NCI-H526 (cell line): ENCODE measurements at regions not wholly inside any gene's neighbourhood (a gene's known extent, or its start where the extent isn't known, plus 50 kb on each side); places are given as distances from the start of the nearest gene placed in this dataset.

Experiments used
- DNase-seq, 2 experiments: peaks; one replicate each; lab custom pipeline; 2025; lab: John Stamatoyannopoulos, UW

DNA sequence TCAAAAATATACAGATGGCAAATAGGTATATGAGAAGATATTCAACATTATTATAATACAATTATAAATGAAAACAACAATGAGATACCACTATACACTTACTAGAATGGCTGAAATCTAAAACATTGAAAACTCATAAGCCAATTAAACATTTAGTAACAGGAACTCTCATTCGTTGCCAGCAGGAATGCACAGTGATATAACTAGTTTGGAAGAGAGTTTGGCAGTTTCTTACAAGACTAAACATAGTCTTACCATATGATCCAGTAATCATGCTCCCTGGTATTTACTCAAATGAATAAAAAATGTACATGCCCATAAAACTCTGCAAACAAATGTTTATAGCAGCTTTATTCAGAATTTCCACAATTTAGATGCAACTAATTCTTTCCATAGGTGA lies 476.2 kb upstream of the COBL start:
- DNase-seq: no peak

GRCh38 chr7:51789489-51789888 lies 472.9 kb upstream of the COBL start:
- peak in 1 of 2 experiments; percentile 13 for DNase-seq

DNA sequence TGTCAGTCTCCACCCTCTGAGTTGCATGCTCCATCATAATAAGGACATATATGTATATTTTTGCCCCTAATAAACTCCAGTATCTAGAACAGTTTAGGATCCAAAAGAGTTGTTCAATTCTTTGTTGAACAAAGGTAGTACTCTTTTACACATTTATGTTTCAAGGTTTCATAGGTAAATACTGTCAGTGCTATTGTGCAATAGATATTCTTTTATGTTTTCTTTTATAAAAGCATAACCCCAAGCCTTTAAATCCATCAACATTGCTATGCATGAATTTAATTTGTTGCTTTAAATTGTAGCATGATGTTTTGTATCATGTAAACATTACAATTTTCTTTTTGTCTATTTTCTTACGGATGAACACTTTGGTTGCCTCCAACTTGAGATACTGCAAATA lies 469.7 kb upstream of the COBL start:
- no peak for DNase-seq

DNA sequence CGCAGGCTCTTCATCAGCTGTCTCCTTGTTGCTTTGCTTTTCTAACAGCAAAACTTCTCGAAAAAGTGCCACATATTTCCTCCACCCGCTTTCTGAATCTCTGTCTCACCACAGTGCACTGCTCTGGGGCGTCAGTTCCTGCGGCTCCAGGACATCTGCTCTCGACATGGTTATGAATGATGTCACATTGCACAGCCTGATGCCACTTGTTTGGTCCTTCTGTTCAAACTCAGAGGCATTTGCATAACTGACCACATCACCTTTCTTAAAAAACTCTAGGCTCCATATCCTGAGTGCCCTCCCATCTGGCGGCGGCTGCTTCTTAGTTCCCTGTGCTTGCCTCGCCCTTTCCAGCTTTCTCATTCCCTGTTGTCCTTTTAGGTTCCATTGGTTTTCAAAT lies 469.3 kb upstream of the COBL start:
- no peak for DNase-seq

DNA sequence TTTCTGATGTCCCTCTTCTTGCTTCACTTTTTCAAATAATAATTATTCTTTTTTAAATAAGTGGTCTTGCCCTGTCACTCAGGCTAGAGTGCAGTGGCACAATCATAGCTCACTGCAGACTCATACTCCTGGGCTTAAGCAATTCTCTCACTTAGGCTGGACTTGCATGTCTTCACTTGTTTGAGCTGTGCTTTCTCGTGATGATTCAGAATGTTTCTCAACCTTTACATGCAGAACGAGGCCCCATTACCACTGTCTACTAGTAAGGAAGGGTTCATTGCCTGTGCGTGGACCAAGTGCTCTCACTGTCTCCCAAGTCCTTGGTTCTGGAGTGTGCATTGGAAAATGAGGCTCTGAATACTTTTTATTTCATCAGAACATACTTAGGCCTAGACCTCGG lies 468.6 kb upstream of the COBL start:
- DNase-seq: no peak

DNA sequence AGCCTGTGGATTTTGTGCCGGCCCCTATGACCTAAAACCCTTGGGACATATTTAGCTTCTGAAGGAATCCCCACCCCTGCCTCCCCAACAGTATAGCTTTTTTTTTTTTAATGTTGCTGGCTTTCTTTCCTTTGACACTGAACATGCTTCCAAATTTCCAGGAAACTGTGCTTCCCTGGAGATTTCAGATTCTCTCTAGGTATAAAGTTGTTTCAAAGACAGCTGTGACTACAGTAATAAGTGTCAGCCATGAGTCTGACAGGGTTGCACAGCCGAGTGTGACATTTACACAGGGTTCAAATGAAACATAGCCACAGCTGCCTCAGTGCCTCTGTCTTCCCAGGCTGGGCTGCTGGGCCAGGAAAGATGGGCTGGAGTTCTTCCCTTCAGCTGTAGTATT lies 466.6 kb upstream of the COBL start:
- no peak for DNase-seq

DNA sequence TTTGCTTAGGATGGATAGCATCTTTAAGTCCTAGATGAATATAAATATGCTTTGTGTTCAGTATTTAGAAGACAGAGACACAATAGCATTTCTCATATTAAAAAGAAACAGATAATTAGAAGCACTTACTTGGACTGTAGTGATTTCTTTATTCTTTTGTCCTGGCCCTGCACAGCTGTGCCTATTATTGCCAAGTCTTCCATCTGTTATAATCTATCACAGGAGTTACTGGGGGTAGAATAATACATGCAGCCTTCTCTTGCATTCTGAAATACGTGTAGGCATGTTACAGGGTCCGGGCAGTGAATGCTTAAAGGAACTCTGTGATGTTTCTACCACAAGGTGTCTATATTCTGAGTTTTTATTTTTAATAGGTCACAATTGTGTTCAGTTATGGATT lies 461.5 kb upstream of the COBL start:
- DNase-seq: no peak

DNA sequence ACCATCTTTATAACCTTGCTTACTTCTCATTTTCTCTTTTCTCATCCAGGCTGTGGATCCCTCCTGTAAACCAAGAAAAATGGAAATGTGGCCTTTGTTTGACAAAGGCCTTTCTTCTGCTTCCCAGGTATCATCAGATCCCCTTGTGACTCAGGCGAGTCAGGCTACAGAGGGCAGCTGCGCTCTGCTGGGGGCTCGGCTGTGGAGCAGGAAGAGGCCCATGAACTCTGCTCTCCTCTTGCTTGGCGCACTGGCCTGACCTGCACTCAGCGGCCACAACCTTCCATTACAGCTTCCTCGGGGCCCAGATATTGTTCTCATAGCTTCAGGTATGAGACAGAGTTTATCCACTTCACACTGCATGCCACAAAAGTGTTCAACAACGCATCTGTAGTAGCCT lies 457.6 kb upstream of the COBL start:
- DNase-seq: no peak

DNA sequence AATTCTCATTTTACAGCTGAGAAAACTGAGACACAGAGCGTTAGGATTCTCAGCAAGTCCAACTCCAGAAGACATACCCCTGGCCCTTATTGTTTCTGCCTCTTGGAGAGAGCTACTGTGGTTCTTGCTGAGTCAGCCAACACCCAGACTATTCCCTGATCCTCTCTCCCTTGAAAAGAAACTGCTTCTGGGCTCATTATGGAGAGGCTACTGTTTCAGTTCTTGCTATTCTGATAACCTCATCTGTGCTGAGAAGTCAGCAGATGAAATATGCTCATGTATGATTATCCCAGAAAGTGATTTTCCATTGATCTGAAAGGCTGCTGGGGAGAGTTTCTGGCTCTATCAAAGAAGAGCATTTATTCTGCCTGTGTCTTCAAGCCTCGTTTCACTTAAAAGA lies 455.6 kb upstream of the COBL start:
- DNase-seq: no peak

DNA sequence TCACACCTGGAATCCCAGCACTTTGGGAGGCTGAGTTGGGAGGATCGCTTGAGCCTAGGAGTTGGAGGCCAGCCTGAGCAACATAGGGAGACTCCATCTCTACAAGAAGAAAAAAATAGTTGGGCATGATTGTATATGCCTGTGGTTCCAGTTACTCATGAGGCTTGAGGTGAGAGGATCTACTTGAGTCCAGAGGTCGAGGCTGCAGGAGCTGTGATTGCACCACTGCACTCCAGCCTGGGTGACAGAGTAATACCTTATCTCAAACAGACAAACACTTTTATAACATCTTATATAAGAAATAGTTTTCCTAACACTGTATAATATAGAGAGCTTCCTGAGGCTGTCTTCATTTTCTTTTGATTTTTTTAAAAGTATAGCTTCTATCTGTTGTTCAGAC lies 448.4 kb upstream of the COBL start:
- no peak for DNase-seq

DNA sequence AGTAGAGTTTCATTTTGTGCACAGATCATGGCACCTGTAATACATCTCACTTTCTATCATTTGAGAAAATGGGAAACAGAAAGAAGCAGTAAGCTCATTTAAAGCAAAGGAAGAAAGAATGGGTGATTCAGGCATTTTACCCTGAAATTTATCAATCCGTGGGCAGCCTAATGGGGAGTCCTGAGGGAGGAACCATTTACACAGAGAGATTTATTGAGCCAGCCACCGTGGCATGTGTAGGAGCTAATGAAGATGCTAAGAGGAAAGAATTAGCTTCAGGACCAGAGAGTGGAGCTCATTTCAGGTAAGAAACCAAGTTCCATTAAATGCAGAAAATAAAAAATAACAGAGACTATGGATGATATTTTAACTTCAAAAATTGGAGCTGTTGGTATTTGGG lies 443.4 kb upstream of the COBL start:
- no peak for DNase-seq

DNA sequence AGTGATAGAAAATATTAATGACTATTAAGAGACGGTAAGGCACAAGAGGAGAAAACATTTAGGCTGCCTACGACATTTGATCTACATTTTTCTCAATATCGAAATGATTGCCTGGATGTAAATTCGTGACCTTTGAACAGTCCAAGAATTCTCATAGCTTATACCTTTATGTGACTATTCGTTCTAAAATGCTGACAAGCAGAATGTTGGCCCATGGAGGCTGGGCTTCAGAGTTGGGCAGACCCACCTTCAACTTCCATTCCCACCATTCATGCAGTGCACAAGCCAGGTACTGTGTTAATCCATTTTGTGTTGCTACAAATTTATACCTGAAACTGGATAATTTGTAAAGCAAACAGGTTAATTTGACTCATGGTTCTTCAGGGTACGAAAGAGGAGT lies 441.4 kb upstream of the COBL start:
- no peak for DNase-seq

- DNase-seq: peak in 1 of 2 experiments; percentile 8
Observed at GRCh38 chr7:51732951-51733350, 416.3 kb upstream of the COBL start.

GRCh38 chr7:51732116-51732515 lies 415.5 kb upstream of the COBL start:
- no peak for DNase-seq

GRCh38 chr7:51731075-51731474 lies 414.5 kb upstream of the COBL start:
- DNase-seq: no peak

- no peak for DNase-seq
Observed at GRCh38 chr7:51727441-51727840, 410.8 kb upstream of the COBL start.

GRCh38 chr7:51706851-51707250 lies 390.2 kb upstream of the COBL start:
- no peak for DNase-seq

DNA sequence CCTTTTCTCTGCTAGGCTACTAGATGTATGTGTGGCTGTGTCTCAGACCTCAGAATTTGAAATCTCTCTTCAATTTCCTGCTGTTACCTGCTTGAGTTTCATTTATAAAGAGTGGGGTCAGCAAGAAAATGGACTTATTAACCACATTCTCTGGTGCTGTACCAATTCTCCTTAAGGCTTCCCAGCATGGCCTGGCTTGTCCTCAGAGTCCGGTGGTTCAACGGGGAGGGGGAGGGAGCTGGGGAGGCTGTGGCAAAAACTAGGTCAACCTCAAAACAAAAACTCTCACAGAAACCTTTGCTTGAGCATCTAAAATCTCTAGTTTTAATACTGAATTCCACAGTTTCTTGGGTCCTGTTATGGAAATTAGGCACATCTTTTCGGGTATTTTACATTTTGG lies 389.1 kb upstream of the COBL start:
- DNase-seq: no peak

DNA sequence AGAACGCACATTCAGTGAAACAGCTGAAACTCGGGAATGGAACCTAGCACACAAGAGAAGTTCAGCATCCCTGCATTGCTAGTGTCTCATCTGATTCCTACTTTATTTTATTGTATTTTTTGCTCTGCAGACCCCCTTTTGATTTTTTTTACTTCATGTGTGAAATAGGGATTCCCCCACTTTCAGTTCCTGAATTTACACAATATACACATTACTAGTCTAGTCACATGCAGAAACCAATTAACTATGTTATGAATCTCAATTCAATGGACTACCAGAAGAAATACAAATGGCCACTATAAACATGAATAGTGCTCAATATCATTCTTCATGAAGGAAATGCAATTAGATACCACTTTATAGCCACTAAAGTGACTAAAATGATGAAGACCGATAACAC lies 386.1 kb upstream of the COBL start:
- no peak for DNase-seq

DNA sequence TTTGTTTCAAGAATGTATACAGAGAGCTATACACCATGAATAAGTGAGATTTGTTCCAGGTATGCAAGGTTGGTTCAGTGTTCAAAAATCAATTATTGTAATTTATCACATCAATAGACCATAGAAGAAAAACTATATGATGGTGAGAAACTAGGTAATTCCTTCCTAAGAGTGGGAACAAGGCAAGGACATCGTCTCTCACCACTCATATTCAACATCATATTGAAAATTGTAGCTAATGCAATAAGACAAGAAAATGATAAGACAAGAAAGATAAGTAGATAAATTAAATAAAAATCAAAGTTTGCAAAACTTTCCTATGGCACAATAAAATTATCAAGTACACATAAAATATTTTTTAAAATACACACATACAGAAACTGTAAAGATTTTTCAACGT lies 385.3 kb upstream of the COBL start:
- DNase-seq: no peak

DNA sequence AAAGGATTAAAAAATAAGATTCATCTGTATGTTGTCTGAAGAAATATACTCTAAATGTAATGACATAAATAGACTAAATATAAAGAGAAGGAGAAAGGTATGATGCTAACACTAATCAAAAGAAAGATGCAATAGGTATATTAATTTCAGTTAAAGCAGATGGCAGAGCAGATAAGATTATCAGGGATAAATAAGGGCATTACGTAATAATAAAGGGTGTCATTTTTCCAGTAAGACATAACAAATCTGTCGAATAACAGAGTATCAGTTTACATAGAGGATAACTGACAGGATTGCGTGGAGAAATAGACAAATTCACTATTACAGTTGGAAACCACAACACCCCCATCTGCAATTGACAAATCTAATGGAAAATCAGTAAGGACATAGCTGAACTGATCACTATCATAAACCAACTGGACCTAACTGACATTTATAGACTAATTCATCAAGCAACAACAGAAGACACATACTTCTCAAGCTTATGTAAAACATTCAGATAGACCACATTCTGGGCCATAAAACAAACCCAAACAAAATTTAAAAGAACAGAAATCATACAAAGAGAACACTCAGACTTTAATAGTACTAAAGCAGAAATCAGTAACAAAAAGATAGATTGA lies 384.1 kb upstream of the COBL start:
- no peak for DNase-seq

DNA sequence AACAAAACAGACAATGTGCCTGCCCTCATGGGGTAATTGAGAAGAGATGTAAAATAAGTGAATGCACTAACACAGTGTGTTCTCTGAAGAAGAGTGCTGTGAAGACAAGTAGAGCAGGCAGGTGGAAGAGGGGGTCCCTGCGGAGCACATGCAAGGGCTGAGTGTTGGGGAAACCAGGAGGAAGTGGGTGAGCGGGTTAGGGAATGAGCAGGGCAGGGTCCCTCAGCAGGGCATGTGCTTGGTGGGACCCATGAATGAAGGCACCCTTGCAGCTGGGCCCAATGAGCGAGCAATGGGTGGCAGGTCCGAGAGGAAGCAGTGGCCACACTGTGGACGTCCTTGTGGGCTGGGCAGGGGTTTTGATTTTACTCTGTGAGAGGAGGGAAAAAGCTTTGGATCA lies 376.6 kb upstream of the COBL start:
- DNase-seq: no peak

GRCh38 chr7:51689547-51689946 lies 372.9 kb upstream of the COBL start:
- no peak for DNase-seq

DNA sequence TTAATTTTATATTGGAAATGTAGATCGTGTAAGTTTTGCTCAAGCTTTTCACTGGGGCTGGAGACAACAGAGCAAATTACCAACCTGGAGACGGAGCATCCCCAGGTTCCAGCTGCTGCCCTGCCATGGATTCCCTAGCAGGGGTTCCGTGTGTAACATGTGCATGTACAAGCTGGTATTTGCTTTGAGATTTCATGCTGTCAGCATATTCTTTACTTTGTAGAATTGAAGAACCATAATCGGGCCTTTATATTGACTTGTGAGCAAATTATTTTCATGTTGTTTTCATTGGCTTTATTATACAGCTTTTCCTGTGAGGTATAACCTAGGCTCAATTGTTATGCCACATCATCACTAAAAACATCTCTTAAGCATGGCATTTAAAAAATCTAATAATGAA lies 369.2 kb upstream of the COBL start:
- no peak for DNase-seq
